GM19372 (cell line): ENCODE measurements at regions not wholly inside any gene's neighbourhood (a gene's known extent, or its start where the extent isn't known, plus 50 kb on each side); places are given as distances from the start of the nearest gene placed in this dataset.

Source experiments
- ATAC-seq: cut with Tn5 transposase; IDR thresholded peaks from one replicate; pipeline ENCODE4 v1.9.1; 2021; ENCODE audit warnings: mild to moderate bottlenecking, low read depth, moderate library complexity; ENCODE audit not compliant: unreplicated experiment

DNA sequence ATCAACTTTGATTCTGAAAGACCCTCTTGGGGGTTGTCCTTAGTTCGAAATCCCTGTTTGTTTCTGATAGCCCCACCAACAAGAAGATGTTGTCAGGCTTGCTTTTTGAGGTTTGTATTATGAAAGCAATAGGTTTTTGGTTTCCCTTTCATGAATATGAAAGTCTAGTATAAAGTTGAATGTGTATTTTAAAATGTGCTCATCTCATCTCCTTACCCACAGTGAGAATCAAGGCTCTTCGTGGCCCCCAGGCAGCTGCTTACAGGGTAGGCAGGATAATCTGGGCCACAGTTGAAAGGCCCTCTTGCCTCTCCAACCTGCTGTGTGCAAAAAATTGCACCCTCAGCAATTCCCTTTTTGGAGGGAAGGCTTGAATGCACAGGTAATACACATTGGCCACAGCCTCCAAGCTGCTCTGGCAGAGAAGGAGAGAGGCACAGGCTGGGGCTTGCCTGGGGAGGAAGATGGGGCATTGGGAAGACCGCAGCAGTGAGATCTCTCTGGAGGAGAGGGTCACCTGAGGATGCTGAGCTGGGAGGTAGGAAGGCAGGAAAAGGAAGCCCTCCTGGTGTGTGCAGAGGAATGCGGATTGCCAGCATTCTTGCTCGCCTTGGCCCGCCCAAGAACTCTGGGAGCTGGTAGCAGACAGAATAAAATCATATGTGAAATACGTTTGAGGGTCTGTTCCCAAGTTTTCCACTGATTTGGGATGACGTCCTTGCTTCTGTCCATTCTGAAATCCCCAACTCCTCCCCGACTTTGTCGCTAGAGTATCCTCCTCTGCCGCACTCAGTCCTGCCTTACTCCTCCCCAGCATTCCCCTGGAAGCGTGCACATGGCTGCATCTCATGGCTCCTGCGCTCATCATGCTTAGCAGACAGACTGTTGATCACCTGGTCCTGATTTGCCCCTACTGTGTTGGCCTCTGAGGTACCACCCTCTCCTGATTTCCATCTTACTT is 196.4 kb downstream of the RPLP1 start:
- no peak for ATAC-seq

DNA sequence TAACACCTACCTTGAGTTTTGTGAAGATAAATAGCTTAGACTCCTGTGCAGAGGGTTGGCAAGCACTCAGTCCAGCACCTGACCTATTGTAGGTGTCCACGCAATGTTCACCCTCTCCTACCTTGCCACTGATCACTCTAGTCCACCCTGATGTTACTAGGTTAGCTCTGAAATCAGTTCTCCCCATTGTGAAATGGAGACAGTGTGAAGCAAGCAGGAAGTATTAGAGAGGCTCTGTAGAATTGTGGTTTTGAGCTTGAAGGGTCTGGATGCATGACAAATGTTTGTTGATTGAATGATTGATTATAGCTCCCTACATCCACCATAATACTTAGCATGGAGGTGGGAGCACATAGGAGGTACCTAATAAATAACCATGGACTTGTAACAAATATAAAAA is 199.7 kb downstream of the RPLP1 start:
- no peak for ATAC-seq

DNA sequence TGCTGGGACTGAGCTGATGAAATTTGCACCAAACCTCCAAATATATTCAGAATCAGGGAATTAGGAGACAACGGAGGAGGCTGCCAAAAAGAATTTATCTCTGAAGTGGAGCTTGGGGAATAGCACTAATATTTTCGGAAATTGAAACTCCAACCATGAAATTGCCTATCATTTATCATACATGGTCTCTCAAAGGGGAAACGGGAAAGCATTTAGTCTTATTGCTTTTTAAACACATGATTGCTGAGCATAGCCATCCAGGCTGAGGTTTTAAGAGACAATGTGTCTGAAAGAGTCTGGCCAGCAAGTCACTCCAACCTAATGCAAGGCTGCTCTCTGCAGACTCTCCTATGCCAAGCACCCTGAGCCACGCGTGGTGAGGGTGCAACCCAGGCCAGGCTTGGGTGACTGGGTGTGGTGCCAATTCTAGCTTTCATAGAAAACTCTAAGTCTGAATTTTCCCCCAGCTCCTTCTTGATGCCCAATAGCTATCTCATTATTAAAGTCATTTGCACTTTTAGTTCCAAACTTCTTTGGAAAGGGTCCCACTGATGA is 200.2 kb downstream of the RPLP1 start:
- no peak for ATAC-seq

DNA sequence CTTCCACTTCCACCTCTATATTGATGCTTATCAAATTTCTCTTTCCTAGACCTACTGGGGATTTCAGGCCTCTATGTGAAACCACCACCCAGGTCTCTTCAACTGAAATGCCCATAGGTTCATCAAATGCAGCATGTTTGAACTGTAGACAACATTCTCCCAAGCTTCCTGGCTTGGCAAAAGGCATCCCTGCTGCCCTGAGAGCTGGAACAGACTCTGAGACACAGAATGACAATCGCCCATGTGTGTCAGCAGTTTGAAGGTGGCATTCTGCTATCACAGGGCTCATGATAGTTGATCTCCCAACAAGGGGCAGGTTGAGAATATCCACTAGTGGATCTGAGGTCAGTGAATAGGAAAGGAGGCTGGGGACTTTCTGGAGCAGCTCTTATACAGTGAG is 200.7 kb downstream of the RPLP1 start:
- ATAC-seq = no peak

DNA sequence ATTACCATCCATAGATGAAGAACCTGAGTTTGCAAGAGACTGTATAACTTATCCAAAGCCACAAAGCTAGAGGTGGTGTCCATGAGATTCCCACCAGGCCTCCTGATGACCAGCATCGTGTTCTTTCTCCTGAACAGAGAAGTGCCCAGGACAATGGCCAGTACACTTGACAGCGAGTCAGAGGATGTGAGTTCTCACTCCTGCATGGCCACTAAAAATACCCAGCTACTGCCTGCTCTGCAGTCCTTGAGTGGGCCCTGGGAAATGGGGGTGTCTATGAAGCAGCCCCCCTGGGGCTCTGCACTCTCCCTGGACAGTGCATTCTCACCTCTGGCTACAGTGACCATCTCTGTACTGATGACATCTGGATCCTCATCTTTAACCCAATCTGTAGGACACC is 201.2 kb downstream of the RPLP1 start:
- no peak for ATAC-seq

DNA sequence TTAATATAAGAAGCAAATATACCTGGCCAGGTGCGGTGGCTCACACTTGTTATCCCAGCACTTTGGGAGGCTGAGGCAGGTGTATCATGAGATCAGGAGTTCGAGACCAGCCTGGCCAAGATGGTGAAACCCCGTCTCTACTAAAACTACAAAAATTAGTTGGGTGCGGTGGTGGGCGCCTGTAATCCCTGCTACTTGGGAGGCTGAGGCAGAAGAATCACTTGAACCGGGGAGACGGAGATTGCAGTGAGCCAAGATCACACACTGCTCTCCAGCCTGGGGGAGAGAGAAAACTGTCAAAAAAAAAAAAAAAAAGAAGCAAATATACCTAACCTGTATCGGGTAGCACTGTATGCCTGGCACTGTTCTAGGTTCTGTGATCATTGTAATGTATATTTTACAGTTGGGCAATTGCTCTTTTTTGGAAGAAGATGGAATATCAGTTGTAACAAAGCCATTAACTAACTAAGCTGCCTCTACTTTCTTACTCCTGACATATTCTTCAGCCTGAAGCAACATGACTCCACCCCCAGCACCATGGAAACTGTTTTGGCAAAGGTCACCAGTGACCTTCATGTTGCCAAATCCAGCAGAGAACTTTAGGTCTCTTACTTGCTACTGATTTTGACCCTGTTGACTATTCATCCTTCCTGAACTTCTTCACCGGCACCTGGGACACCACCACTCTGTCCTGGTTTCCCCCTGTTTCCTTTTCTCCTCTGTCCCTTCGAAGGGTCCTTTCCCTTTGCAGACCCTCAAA is 203.8 kb downstream of the RPLP1 start:
- no peak for ATAC-seq

DNA sequence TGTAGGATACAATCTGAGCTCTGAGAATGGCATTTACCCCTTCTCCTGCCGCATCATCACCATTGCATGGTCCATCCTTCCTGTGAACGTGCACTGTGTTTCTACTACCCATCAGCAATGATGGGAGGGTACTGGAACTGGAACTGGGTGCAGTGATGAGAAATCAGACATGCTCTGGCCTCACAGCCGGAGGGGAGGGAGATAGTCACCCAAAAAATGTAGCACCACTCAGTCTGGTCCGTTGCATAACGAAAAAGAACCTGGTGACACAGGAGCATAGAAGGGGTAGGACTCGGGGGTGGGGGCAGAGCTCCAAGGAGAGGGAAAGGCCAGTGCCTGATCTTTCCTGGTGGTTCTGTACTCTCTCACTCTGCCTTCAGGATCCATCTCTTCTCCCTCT is 205.0 kb downstream of the RPLP1 start:
- no peak for ATAC-seq

DNA sequence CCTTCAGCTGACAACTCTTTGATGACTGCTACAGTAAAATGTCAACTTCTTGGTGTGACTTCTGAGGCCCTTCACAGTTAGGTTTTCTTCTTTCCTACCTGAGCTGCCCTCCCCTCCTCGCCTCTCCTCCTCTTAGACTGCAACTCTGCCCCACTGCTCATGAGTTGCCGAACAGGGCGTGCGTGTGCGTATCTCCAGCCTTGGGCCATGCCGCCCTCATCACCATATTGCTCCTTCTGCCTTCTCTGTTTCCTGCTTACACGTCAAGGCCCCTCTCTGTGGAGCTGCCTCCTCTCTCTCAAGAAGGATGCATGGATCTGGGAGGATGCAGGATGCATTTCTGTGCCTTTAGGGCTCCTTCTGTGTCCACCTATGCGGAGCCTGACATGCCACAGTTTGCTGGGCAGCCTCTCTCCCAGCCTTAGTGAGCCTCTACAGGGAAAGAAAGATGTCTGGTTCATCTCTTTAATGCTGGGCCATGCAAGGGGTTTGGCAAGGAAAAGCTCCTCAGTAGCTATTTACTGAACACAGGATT is 205.9 kb downstream of the RPLP1 start:
- ATAC-seq = no peak

DNA sequence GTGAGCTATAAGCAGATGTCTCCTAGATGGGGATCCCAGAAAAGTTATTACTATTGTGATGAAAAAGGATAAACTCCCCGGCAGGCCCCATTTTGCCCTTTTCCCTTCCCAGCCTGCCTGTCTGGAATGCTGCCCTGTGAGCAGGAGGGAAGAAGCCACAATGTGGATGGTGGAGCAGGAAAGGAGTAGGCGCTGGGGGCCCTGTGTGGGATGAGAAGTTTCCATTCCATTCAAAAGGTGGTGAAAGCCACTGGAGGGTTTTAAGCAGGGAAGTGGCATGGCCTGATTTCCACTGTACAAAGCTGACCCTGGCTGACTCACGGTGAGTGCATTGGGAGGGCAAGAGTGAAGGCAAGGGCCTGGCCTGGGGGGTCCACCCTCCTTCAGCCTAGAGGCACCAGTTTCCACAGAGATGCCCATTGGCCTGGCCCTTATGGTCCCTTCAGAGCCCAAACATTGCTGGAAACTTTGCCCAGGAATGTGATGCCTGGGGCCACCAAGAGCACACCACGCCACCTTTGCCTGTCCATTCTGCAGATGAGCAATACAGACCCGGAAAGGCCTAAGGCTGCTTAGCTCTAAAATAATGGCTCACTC is 206.9 kb downstream of the RPLP1 start:
- no peak for ATAC-seq

DNA sequence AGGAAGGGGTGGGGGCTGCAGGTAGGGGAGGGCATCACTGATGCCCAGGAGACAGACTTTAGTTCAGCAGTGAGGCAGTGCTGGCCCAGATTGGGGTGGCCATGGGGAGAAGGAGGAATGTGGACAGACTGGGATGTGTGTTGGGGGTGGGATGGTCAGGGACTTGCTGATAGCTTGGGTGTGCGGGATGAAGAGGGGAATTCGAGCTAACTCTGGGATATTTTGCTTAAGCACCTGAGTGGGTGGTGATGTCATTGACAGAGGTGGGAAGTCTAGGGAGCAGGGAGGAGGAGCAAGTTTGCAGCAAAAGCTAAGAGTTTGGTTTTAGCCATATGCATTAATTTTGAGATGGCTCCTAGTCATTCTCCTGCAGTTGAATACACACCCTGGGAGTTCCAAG is 207.5 kb downstream of the RPLP1 start:
- ATAC-seq = no peak

DNA sequence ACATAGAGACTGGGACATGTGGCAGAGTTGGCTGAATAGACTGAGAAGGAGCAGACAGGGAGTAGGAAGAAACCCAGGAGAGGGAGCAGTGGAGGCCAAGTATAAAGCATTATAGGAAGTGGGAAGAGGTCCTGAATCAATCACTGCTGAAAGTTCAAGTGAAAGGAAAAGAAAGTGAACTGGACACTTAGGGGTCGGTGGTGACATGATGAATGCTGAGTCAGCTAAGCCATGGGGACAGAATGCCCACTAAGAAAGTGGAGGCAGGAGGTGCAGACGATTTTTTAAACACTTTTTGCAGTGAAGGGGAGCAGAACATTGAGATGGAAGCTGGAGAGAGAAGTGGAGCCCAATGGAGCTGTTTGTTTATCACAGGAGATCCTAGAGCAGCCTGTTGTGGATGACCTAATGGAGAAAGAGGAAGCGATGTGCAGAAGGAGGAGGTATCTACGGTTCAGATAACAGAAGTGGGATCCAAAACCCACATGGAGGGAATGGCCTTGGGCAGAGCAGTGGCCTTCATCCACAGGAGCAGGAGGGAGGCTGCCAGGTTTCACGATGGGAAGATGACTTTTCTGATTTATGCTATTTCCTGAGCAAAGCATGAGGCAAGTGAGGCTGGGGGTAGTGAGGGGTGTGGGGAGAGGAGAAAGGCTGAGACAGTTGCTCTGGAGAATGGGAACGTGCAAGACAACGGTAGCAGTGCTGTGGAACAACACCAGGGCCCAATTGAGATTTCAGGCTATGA is 208.2 kb downstream of the RPLP1 start:
- ATAC-seq = no peak

DNA sequence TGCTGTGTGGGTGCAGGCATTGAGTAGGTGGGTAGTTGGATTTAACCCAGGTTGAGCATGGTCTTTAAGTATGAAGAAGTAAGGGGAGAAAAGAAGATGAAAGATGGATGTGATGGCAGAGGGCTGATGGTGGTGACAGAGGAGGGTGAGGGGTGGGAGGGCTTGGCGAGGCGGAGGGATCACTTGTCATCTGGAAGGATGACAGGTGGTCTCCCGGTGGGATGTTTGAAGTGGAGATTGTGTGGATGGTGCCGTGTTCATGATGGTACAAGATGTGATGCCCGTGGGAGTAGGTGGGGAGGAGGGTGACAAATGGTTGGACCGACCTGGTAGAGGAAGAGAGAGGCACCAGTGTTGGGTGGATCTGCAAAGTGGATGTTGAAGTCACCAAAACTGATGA is 208.8 kb downstream of the RPLP1 start:
- ATAC-seq = no peak

DNA sequence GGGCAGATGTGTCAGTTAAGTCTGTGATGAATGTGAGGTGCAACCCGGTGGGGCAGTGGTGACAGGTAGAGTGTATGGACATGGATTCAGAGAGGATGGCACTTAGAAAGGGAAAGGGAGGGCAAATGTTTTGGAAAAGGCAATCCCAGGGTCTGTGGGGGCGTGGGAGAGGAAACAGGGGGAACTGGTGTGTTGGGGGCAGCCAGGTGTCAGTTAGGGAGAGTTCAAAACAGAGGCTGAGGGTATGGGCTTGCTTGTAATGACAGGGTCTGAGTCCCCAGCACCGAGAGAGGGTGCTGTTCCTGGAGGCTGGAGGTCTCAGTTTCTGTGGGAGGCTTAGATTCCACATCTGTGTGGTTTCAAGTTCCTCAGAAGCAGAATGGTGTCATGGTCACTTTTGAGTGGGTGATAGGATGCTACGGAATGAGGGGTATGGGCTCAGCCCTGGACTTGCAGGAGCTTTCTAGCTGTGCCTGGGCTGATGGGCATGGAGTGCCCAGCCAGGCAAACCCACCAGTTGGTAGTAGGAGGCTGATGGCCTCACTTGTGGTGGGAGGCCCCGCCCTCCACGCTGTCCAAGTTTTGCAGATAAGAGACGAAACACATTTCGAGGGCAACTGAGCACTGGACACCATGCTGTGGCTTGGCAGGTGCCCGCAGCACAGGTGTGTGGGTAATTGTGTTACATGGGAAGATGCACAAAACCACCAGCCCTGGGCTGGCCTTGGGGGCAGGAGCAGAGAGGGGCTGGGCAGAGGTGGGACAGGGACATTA is 209.4 kb downstream of the RPLP1 start:
- ATAC-seq = no peak

DNA sequence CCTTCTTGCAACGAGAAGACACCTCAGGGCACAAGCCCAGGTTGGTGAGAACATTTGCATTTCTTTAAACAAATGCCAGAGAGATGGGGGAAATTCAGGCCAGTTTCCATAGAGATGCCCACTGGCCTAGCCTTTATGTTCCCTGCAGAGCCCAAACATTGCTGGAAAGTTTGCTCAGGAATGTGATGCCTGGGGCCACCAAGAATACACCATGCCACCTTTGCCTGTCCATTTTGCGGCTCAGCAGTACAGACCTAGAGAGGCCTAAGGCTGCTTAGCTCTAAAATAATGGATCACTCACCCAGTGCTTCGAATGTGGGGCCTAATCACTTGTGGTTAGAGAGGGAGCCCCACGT is 210.0 kb downstream of the RPLP1 start:
- no peak for ATAC-seq

DNA sequence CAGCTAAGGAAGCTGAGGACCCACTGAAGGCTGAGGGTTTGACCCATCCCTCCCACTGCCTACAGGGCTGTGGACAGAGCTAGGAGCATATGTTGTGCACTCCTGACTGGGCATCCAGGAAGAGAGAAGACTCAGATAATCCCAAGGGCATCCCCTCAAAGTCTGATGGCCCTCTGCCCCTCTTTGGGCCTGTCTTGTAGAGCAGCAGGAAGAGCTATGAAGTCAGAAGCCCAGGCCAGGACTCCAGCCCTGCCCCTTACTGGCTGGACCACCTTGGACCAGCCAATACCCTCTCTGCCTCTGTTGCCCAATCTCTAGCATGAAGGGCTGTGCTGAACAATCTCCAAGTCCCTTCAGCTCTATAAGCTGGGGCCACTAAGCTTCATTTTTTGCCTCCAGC is 210.8 kb downstream of the RPLP1 start:
- no peak for ATAC-seq

DNA sequence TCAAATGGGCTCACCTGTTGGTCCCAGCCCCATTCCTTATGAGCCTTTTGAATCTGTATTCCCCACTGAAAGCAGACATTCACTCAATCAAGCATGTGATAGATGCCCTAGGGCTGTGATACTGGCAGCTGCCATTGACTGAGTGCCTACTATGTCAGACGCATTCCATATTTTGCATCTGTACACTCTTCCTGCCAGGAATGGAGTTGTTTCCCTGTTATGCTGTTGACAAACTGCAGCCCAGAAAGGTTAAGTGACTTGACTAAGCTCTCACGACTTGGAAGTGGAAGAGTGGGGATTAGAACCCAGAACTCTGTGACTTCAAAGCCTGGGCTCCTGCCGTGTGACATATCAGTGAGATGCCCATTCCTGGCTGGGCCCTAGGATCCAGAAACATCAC is 211.4 kb downstream of the RPLP1 start:
- no peak for ATAC-seq

DNA sequence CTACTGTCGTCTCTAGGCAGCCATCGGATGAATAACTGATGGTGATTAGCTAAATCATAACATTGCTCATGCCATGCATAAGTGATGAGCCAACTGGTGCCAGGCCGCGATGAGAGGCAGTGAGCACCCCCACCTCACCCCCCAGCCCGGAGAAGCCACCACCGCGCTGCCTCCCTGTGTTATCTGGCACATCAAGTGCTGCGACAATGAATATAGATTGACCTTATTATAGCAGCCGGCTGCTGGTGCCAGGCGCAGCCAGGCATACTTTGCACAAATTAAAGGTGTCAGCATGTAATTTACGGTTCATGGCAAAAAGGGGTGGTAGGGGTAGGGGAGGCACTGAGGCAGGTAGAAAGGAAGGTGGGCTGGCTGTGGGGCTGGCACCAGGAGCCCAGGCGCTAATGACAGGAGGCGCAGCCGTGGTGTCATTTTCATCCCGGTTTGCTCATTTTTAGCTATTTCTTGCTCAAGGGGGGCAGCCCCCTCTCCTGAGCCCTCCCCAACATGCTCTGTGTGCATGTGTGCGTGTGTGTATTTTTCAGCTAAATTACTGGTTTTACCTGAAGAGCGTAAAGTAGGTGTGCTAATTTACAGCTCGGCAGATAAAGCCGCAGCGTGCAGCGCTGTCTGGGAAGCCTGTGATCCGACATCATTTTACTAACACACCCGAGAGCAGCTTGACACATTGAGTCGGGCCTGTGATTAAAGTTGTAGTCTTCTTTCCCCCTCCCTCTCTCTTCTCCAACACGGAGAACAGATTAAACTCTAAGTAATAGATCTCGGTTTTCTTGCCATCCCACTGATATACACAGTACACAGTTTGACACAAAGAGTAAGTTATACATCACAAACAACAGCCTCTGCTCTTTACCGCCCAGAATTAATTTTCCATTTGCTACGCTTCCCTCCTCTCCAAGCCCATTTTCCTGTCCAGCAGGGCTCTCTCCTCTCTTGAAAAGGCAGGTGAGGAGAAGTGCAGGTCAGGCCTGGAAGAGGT is 212.3 kb downstream of the RPLP1 start:
- ATAC-seq = no peak

DNA sequence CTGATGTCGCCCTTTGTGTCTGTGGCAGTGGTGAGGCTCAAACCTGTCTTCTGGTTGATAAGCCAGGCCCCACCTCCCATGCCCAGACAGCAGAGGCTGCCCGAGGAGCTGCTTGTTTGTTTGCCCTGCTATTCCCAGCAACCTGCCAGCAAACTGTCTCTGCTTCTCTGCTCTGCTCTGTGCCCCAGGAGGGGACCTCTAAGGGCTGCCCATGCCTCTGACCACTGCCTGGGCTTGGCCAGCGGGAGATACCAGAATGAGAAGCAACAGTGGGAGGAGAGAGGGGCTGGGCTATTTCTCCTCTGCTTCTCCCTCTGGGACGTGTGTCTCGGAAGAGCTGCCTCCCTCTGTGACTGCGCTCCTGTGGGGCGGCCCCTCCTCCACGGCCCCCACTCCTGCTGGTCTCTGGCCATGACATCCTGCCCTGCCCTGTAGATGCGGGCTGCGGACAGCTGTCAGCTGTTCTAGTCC is 213.1 kb downstream of the RPLP1 start:
- no peak for ATAC-seq
